SK-N-MC (cell line): ENCODE measurements at regions not wholly inside any gene's neighbourhood (a gene's known extent, or its start where the extent isn't known, plus 50 kb on each side); places are given as distances from the start of the nearest gene placed in this dataset.

Experiments
- DNase-seq: peaks from one replicate; pipeline ENCODE4 v3.0.0-alpha.2; 2011; ENCODE audit warnings: low read depth, low spot score
- H3K27ac ChIP-seq: fragments of 200-600 bp; sonication (generic); 2 replicates; pipeline ENCODE4 v1.5.1; 2016; ENCODE audit warnings: mixed run types
- H3K36me3 ChIP-seq: fragments of 200-600 bp; sonication (generic); 2 replicates; pipeline ENCODE4 v1.6.1; 2017; ENCODE audit warnings: antibody characterized with exemption, low read length, mixed read lengths; ENCODE audit not compliant: insufficient read depth
- H3K4me3 ChIP-seq: fragments of 200-600 bp; sonication (generic); 2 replicates; pipeline ENCODE4 v1.5.1; 2016
- H3K9ac ChIP-seq: fragments of 200-600 bp; sonication (generic); 2 replicates; pipeline ENCODE4 v1.8.0; 2017; ENCODE audit warnings: mixed run types, mixed read lengths; ENCODE audit not compliant: insufficient read length
- H3K9me3 ChIP-seq: fragments of 200-600 bp; sonication (generic); 2 replicates; pipeline ENCODE4 v1.6.1; 2017; ENCODE audit warnings: low read depth, mild to moderate bottlenecking, antibody characterized with exemption, low read length, moderate library complexity, mixed read lengths
- EZH2 ChIP-seq: fragments of 200-600 bp; sonication (generic); IDR thresholded peaks from one replicate; pipeline ENCODE4 v1.6.1; 2017; ENCODE audit warnings: antibody characterized with exemption
- FOXP2 ChIP-seq: optimal IDR thresholded peaks from 2 replicates; pipeline ENCODE3; 2011; ENCODE audit warnings: mild to moderate bottlenecking, moderate library complexity; ENCODE audit not compliant: insufficient read depth; ENCODE audit errors: extremely low read length, control extremely low read depth
- POLR2AphosphoS5 ChIP-seq: IDR thresholded peaks from 2 replicates; pipeline ENCODE4 v1.6.1; 2012; ENCODE audit warnings: mild to moderate bottlenecking, low read depth, low read length, borderline replicate concordance

DNA sequence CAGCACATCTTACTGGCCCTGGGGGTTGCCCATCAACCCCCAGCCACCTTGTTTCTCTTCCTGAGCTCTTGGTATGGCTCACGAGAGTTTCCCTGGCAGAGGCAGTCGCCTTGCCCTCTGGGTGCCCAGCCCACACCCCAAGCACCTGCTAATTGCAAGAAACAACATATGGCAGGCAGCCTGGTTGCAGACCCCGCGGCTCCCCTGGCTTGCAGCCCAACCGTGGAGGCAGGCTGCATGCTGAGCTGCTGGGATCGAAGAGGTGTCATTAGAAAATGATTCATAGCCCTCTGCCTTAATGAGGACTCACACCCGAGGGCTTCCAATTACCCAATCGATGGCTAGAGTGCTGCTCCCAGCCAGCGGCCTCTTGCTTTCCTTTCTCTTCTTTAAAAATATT, 115.7 kb downstream of the TMEM114 start:
- TF ChIP-seq POLR2AphosphoS5 (no peak), FOXP2 (no peak), EZH2 (no peak)
- no peaks in the 10 kb centered on the region for H3K9me3 ChIP-seq
- H3K36me3 ChIP-seq, result no peaks in the 10 kb centered on the region
- no peak for DNase-seq
- no peak overlapping the region for H3K4me3 ChIP-seq
- H3K9ac ChIP-seq, result no peak overlapping the region
- H3K27ac ChIP-seq, result no peak overlapping the region

- TF ChIP-seq EZH2 (no peak), FOXP2 (no peak), POLR2AphosphoS5 (no peak)
- DNase-seq, result no peak
- Histone ChIP-seq H3K36me3 (no peaks in the 10 kb centered on the region), H3K9me3 (no peaks in the 10 kb centered on the region), H3K4me3 (no peak overlapping the region), H3K27ac (no peak overlapping the region), H3K9ac (no peak overlapping the region)
Measured at GRCh38 chr16:8469102-8469778, 121.1 kb downstream of the TMEM114 start.

DNA sequence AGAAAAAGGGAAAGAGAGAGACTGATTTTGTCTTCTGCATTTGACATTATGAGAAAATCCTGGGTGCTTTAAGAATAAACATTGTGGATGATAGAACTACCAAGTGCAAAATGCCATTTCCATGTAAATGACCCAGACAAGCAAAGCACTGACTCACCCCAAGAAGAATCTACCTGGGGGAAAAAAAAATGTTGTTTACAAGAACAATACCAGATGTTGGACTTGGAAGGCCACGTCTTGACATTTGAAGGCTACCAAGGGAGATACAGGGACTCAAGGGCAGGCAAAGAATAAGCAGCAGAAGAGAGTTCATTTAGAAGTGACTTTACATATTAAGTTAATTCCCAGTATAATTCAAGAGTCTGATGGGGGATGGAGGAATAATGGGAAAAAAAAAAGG, 125.3 kb downstream of the TMEM114 start:
- no peak for DNase-seq
- no peak for TF ChIP-seq FOXP2
- TF ChIP-seq POLR2AphosphoS5, result no peak
- no peak for TF ChIP-seq EZH2
- no peak overlapping the region for H3K27ac ChIP-seq
- no peak overlapping the region for H3K4me3 ChIP-seq
- no peaks in the 10 kb centered on the region for H3K36me3 ChIP-seq
- H3K9ac ChIP-seq, result no peak overlapping the region
- H3K9me3 ChIP-seq, result no peaks in the 10 kb centered on the region

DNA sequence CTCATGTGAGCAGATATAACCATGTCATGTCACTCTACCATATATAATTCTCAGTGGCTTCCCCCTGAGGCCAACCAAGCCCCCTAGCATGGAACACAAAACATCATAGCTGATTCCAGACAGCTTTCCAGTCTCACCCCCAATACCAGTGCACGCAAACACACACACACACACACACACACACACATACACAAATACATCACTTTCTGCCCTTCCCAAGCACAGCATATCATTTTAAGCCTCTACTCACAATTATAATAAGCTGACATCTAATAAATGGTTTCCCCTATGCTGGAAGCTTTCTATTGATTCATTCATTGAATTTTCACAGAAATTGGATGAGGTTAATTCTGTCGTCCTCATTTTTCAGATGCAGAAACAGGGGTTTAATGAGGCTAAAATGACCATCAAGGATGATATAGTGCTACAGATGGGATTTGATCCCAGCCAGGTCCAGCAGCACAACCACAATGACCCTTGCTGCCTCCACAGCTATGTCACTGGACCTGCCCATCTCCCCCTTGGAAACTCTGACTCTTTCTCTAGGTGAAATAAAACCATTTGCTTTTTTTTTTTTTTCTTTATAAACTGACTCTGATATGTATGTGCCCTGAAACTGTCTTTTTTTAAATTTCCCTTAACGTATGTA, 131.1 kb downstream of the TMEM114 start:
- DNase-seq, result no peak
- H3K36me3 ChIP-seq, result no peaks in the 10 kb centered on the region
- H3K4me3 ChIP-seq, result no peak overlapping the region
- TF ChIP-seq POLR2AphosphoS5 (no peak), EZH2 (no peak), FOXP2 (no peak)
- H3K9me3 ChIP-seq, result no peaks in the 10 kb centered on the region
- H3K27ac ChIP-seq, result no peak overlapping the region
- H3K9ac ChIP-seq, result no peak overlapping the region

GRCh38 chr16:8458481-8459046, 131.7 kb downstream of the TMEM114 start:
- no peak overlapping the region for H3K9ac ChIP-seq
- H3K9me3 ChIP-seq, result no peaks in the 10 kb centered on the region
- no peaks in the 10 kb centered on the region for H3K36me3 ChIP-seq
- no peak overlapping the region for H3K27ac ChIP-seq
- no peak for TF ChIP-seq POLR2AphosphoS5
- TF ChIP-seq FOXP2, result no peak
- TF ChIP-seq EZH2, result no peak
- H3K4me3 ChIP-seq, result no peak overlapping the region
- no peak for DNase-seq

- H3K9ac ChIP-seq, result no peak overlapping the region
- no peak overlapping the region for H3K4me3 ChIP-seq
- no peaks in the 10 kb centered on the region for H3K36me3 ChIP-seq
- TF ChIP-seq FOXP2, result no peak
- no peak for TF ChIP-seq EZH2
- no peak for TF ChIP-seq POLR2AphosphoS5
- DNase-seq, result no peak
- no peak overlapping the region for H3K27ac ChIP-seq
- H3K9me3 ChIP-seq, result no peaks in the 10 kb centered on the region
Measured at GRCh38 chr16:8453359-8453758, 137.0 kb downstream of the TMEM114 start.

DNA sequence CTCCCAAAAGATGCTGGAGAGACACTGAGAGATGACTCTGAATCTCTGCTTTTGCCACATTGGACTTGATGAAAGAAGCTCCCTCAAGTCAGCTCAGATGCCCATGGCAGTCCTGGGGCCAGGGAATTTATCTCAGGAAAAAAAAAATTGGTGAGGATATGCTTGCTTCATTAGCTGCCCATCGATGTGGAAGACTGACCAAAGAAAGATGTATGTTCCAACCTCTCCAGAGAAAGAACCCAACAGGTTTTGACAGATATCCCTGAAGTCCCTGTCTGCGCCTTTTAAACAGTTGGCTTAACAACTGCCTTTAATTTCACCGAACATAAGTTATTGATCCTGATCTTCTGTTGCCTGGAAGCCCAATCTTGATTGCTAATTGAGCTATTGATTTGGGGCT, 137.4 kb downstream of the TMEM114 start:
- TF ChIP-seq POLR2AphosphoS5 (no peak), EZH2 (no peak), FOXP2 (no peak)
- Histone ChIP-seq H3K9ac (no peak overlapping the region), H3K27ac (no peak overlapping the region), H3K4me3 (no peak overlapping the region), H3K9me3 (no peaks in the 10 kb centered on the region), H3K36me3 (no peaks in the 10 kb centered on the region)
- DNase-seq, result no peak

GRCh38 chr16:8436931-8437330, 153.4 kb downstream of the TMEM114 start:
- Histone ChIP-seq H3K36me3 (no peaks in the 10 kb centered on the region), H3K4me3 (no peak overlapping the region), H3K27ac (no peak overlapping the region), H3K9me3 (no peaks in the 10 kb centered on the region), H3K9ac (no peak overlapping the region)
- TF ChIP-seq POLR2AphosphoS5 (no peak), FOXP2 (no peak), EZH2 (no peak)
- no peak for DNase-seq

GRCh38 chr16:8431783-8432182, 158.5 kb downstream of the TMEM114 start:
- no peak for DNase-seq
- no peaks in the 10 kb centered on the region for H3K36me3 ChIP-seq
- H3K4me3 ChIP-seq, result no peak overlapping the region
- H3K9ac ChIP-seq, result no peak overlapping the region
- no peaks in the 10 kb centered on the region for H3K9me3 ChIP-seq
- no peak for TF ChIP-seq POLR2AphosphoS5
- no peak for TF ChIP-seq EZH2
- TF ChIP-seq FOXP2, result no peak
- H3K27ac ChIP-seq, result no peak overlapping the region
